OCI-LY3 (cell line): ENCODE measurements at regions not wholly inside any gene's neighbourhood (a gene's known extent, or its start where the extent isn't known, plus 50 kb on each side); places are given as distances from the start of the nearest gene placed in this dataset.

Experiments used
- CTCF ChIP-seq: fragments of 200-600, 300-600 bp; sonication (generic); IDR thresholded peaks from 2 replicates; pipeline ENCODE4 v1.5.1; 2014; ENCODE audit warnings: antibody characterized with exemption, low read length, low read depth
- EZH2phosphoT487 ChIP-seq: fragments of 200-600 bp; shearing (Covaris generic); IDR thresholded peaks from 2 replicates; pipeline ENCODE4 v1.6.1; 2018; ENCODE audit warnings: antibody characterized with exemption, mixed run types, low read depth

- TF ChIP-seq CTCF (no peak), EZH2phosphoT487 (no peak)
Measured at GRCh38 chr14:83905157-83905556, 1624.8 kb upstream of the FLRT2 start.
